Kidney tubule cell (primary cell): ENCODE measurements at regions not wholly inside any gene's neighbourhood (a gene's known extent, or its start where the extent isn't known, plus 50 kb on each side); places are given as distances from the start of the nearest gene placed in this dataset.
A peak's percentile ranks its signal among the peaks of the same experiment; 100 is the strongest.

ENCODE experiments used
- DNase-seq: peaks from one replicate; pipeline ENCODE4 v3.0.0-alpha.2; 2018; ENCODE audit warnings: low spot score

DNA sequence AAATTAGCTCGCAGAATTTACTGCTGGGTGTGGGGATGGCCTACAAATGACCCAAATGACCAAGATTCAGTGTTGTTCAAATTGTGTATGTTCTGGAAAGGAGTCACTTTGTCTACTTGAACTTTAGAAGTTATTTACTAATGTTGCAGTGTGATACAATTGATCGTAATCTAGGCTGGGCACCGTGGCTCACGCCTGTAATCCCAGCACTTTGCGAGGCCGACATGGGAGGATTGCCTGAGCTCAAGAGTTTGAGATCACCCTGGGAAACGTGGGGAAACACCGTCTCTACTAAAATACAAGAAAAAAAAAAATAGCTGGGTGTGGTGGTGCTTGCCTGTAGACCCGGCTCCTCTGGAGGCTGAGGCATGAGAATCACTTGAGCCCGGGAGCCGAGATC lies 57.6 kb upstream of the TMPRSS2 start:
- no peak for DNase-seq

DNA sequence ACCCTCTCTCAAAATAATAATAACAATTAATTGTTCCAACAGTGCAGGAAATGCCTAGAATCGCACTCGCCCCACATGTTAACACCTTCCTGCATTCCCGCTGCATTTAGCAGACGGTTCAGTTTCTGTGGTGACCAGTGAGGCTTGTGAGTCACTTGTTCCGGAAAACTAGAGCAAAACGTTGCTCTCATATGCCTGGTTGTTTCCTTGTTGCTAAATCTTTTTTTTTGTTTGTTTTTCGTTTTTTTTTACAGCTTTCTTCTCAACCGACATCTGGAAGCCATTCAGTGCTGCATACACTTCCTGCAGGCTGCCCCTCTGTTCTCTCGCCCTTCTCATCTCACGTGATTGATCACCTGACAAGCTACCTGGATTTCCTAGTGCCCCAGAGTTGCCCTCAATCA lies 56.9 kb upstream of the TMPRSS2 start:
- DNase-seq, result peak; percentile 81

DNA sequence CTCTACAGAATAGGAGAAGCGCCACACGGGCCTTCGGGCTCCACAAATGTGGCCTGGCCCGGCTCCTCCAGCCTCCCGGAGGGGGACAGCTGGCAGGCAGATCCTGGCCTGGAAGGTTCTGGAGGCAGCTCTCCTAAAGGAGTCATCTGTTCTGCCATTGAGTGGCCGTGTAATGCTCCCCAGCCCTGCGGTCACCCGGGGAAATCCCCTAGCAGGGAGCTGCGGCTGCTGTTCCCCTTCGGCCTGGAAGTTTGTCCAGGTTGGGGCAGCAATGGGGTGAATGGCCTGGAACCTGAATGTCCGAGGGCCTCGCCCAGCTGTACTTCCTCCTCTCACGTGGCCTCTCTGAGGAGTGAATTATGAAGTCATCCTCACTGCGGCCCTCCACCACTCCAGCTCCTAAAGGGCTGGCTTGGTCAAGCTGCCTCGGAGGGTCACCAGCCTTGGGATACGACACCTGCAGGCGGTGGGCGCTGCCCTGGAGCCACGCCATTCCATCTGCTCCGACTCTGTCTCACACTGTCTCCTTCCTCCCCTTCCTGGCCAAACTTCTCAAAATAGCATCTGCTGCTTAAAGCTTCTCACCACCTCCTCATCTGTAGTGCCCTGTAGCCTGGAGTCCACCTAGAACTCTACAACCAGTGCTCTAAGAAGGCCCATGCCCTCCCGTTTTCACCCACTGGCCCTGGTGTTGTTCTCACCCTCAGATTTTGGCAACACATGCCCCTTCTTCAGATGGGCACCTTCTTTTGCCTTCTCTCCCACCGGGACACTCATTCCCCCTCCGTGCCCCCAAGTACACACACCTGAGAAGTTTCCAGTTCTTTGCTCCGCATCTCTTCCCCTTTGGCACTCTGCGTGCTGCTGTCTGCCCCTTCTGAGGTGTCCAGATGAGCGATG lies 54.4 kb upstream of the TMPRSS2 start:
- peak; percentile 96 for DNase-seq

DNA sequence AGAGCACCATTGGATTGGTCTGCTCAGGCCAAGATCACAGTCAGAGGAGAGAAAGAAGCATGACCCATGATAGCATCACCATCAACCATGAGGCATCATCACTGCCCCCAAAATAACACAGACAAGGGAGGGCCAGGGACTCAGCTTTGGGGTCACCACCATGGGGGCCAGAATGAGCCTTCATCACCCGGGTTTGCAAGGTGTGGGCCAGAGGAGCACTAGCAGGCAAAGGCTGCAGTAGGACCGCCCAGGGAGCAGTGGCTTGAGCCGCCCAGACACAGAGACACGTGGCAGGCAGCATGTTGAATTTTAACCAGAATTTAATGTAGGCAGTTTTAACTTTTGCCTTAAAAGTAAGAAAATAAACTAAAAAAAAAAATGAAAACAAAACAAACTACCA lies 53.7 kb upstream of the TMPRSS2 start:
- DNase-seq, result no peak

DNA sequence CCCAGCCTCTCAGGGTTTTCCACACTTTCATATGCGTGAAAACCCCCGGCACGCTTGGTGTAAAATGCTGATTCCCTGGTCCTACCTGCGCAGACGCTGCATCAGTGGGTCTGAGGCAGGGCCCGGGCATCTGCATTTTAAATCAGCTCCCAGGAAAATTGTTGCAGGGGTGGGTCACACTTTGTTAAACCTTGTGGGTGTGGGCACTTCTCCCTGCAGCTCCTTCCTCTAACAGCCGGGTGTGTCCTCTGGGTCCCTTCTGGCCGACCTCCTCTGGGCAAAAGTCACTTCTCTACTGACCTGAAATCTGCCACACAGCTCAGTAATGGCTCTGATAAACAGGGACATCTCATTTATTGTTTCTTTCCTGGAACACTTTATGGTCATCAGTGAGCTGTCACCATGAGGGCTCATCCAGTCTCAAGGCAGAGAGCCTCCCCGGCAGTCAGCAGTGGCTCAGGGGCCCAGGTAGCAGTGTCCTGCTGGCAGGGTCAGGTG lies 52.8 kb upstream of the TMPRSS2 start:
- DNase-seq, result no peak

DNA sequence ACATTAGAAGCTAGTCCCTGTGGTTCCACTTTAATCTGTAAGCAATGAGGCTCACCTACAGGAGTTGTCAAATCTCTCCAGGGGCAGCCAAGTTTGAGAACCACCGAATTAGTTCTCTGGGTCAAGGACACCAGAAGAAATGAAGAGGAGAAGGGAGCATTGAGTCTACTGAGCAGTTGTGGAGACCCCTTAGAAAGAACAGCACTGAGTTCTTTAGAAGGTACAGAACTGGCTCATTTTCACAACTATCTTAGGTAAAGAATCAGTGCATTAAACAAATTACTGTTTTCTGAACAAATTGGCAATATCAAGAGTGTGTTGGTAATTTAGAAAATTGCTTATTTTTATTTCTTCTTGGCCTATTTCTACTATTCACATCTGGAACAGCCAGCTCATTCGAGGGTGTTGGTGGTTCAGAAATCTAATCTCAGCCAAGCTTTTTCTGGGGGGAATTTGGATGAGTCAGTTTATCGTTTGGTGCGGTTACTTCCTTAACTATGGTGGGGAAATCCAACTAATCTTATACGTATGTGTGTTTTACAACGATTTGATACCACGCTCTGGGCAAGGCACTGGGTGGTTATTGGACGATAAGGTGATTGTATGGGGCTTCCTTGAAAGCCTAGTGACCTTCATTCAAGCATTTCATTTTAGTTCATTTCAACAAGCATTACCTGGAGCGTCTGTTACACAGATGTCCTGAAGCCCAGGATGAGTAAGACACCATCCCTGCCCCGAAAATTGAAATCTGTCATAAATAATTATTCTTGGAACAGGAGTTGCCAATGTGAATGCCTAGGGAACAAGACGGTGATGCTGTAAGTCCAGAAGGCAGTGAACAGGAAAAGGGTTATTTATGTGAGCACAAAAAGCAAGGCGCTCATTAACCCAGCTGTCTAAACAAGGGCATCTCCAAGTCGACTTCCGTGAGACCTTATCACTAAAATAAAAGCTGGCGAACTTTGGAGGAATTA lies 52.0 kb upstream of the TMPRSS2 start:
- peak; percentile 33 for DNase-seq

DNA sequence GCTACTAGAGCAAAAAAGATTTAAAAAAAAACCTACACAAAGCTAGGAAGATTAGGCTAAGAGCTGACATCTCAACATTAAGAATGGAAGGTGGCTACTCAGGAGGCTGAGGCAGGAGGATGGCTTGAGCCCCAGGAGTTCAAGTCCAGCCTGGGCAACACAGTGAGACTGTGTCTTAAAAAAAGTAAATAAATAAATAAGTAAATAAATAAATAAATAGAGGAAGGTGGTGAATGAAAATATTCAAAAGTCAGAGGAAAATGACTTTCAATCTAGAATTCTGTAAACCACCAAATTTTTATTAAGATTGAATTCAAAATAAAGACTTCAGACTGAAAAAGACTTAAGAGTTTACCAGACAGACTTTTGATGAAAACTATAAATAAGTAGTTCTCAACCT lies 50.9 kb upstream of the TMPRSS2 start:
- no peak for DNase-seq

DNA sequence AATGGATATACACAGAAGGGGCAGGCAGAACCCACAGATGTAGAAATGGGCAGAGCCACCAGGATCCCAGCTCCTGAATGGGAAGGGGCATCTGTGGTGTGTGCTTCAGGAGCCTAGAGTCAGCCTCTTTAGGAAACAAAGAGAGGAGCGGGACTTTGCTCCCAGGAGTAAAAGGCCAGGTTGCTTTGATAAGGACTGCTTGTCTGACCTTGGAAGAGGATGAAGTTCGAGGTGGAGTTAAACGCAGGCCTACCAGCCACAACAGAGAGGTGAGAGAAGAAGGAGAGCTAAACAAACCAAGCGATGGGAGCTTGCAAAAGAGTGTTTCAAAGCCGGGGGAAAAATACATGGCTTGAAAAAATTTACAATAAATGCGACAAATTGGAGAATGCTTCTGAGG lies 49.9 kb upstream of the TMPRSS2 start:
- DNase-seq, result no peak
